ENCODE measurements at regions not wholly inside any gene's neighbourhood (a gene's known extent, or its start where the extent isn't known, plus 50 kb on each side); places are given as distances from the start of the nearest gene placed in this dataset.

DNA sequence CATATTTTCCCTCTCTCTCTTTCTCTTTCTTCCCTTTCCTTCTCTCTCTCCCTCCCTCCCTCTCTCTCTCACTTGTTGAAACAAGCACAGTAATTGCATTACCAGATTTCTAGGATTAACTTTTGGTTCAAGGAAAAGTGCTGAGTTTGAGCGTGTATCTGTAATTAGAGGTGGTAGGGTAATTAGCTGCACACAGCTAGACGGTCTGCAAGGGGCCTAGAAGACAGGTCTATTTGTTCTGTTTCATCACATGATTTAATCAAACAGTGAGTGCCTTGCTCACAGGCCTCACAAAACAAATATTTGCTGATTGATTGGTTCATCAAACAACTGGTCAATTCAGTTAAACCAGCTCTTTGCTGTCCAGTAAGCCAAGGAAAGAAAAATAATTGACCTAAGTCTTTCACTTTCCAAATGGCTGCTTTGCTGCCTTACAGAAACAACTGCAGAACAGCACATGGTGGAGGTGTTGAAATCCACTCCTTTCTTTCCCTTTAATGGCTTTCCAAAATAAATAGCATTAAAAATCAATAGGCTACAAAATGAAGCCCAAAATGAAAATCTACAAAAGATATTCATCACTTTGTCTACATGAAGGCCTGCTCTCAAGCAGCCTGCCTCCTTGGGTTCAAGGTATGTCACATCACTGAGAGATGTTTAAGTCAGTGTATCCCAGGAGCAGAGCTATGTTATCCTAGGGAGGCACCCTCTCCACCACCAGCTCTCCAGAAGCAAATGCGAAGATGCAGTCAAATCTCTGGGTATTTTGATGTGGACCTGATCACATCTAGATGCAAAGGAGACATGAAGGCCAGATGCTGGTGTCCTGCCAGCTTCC is 264.4 kb upstream of the SIX2 start:
- in situ Hi-C loops (cut with MboI; ENCODE audit: low pct_unique_long_range_greater_than_20kb, low sequenced_read_pairs, unreplicated experiment): no loop called here

DNA sequence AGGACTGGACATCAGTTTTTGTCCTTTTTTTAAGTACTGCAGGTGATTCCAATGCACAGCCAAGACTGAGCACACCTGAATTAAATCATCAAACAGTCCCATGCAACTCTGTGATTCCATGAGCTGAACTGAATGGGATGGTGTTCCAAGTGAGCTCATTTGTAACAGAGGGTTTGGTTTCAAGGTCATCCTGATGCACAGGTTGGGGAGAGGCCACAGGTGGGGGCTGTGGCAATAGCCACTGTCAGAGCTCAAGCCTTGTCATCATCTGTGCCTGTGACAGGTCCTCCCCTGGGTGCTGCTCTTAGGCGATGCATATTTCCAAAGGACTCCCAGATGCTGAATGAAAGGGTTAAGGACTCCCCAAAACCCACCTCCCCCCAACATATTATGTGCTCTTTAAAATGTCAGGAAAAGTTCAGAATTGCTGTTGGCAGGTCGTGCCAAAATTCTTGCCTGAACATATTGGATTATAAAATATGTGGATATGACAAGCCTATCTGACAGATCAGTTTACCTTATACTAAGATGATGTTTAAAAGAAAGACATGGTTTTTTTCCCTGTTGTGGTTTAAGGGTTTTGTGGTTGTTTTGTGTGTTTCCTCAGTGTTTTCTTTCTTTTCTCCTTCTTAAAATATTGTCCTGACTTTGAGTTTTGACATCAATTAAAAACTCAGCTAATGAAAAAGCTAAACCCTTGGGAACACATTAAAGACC is 263.5 kb upstream of the SIX2 start:
- in situ Hi-C loops (cut with MboI; ENCODE audit: low pct_unique_long_range_greater_than_20kb, low sequenced_read_pairs, unreplicated experiment): no loop called here
- DNase-seq (ENCODE audit: low spot score): no peak

More for the DNA sequence above, 264.4 kb upstream of the SIX2 start:
- TF ChIP-seq, protein P1, sequence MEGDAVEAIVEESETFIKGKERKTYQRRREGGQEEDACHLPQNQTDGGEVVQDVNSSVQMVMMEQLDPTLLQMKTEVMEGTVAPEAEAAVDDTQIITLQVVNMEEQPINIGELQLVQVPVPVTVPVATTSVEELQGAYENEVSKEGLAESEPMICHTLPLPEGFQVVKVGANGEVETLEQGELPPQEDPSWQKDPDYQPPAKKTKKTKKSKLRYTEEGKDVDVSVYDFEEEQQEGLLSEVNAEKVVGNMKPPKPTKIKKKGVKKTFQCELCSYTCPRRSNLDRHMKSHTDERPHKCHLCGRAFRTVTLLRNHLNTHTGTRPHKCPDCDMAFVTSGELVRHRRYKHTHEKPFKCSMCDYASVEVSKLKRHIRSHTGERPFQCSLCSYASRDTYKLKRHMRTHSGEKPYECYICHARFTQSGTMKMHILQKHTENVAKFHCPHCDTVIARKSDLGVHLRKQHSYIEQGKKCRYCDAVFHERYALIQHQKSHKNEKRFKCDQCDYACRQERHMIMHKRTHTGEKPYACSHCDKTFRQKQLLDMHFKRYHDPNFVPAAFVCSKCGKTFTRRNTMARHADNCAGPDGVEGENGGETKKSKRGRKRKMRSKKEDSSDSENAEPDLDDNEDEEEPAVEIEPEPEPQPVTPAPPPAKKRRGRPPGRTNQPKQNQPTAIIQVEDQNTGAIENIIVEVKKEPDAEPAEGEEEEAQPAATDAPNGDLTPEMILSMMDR (IDR thresholded peaks at IDR 0.05; ENCODE audit: extremely low read depth, insufficient read depth, missing control alignments): no peak
- DNase-seq (ENCODE audit: low spot score): no peak

DNA sequence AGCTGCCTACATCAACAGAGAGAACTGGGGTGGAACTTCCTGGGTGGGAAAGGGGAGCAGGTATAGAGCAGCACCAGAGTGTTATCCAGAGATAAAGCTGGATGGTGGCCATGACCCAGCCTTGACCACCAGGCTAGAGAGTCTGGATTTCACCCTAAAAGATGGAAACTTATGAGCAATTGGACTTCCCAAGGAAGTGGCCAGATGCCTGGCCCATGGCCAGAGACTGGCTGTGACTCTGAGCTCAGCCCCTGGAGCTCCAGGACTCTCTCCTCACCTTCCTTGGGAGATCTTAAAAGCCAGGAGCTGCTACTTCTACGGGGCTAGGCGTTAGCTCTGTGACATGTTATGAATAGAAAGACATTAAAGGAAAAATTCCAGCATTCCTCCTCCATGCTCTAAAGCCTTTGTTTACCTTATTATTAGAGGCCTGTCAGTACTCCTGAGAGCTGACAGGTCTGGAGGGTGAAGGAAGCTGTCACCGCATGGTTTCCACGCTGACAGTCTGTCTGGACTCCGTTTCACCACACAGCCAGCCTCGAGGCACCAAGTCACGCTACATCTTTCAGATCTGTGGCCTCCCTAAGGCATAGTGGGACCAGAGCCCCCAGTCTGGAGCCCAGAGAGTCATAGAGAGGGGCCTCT is 260.0 kb upstream of the SIX2 start:
- in situ Hi-C loops (cut with MboI; ENCODE audit: low pct_unique_long_range_greater_than_20kb, low sequenced_read_pairs, unreplicated experiment): no loop called here

More for the DNA sequence above, 263.5 kb upstream of the SIX2 start:
- TF ChIP-seq, protein P1 (IDR thresholded peaks at IDR 0.05; ENCODE audit: extremely low read depth, insufficient read depth, missing control alignments): no peak

DNA sequence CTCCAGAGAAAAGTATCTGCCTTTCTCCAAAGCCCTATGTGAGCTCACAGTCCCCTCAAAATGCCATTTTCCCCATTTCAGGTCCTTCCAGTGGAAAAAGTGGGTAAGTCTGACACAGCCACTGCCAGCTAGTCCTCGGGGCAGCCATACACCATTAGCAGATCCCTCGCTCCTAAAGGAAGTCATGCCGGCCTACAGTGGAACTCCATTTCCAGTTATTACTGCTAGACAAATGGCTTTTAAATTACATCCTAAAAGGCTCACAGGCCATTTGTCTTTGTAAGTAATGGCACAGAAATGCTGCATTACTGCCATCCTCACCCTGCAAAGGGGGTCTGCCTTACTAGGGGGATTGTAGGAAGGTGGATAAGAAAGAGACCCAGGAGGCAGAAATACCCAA is 259.4 kb upstream of the SIX2 start:
- DNase-seq (ENCODE audit: low spot score): no peak
- in situ Hi-C loops (cut with MboI; ENCODE audit: low pct_unique_long_range_greater_than_20kb, low sequenced_read_pairs, unreplicated experiment): no loop called here
- TF ChIP-seq, protein P1 (IDR thresholded peaks at IDR 0.05; ENCODE audit: extremely low read depth, insufficient read depth, missing control alignments): no peak

More for the DNA sequence above, 260.0 kb upstream of the SIX2 start:
- DNase-seq (ENCODE audit: low spot score): no peak
- TF ChIP-seq, protein P1 (IDR thresholded peaks at IDR 0.05; ENCODE audit: extremely low read depth, insufficient read depth, missing control alignments): no peak

DNA sequence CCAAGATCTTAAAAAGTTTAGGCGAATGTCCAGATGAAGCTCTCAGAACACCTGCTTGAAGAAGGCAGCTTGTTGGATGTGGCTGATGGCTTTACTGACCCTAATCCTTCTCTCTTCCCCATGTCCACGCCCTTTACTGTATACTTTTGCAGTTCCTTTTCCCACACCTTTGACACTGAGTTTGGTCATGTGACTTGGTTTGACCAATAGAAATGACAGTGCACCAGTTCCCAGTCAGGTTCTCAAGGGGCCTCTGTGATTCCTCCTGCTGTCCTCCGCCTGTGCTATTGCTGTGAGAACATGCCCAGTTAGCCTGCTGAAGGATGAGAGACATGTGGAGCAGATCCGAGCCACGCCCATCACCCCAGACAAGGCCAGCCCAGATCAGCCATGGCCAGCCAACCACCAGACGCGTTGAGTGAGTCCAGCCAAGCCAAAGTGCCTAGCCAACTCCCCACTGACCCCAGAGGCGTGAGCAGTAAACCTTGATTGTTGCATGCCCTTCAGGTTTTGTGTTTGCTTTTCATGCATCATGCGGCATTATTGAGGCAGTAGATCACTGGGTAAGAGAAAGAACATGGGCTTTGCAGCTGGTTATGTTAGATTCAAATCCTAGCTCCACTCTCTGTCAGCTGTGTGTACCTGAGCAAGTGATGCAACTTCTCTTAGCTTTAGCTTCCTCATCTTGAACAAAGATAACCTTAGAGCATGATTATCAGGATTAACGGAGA is 258.0 kb upstream of the SIX2 start:
- no peak for DNase-seq (ENCODE audit: low spot score)
- in situ Hi-C loops (cut with MboI; ENCODE audit: low pct_unique_long_range_greater_than_20kb, low sequenced_read_pairs, unreplicated experiment): no loop called here
- TF ChIP-seq, protein P1 (IDR thresholded peaks at IDR 0.05; ENCODE audit: extremely low read depth, insufficient read depth, missing control alignments): no peak

DNA sequence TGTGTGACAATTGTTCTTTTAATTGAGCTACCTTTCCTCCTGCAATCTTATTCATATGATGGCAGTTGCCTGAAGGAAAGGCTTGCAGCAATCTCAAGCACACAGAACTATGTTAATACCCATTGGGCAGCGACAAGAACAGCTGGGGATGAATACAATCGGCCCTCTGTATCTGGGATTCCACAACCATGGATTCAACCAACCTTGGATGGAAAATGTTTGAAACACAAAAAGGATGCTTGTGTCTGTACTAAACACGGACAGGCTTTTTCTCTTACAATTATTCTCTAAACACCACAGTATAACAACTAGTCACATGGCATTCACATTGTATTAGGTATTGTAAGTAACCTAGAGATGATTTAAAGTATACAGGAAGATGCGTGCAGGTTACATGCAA is 256.1 kb upstream of the SIX2 start:
- DNase-seq (ENCODE audit: low spot score): no peak
- TF ChIP-seq, protein P1 (IDR thresholded peaks at IDR 0.05; ENCODE audit: extremely low read depth, insufficient read depth, missing control alignments): no peak
- in situ Hi-C loops (cut with MboI; ENCODE audit: low pct_unique_long_range_greater_than_20kb, low sequenced_read_pairs, unreplicated experiment): no loop called here
